ENCODE measurements at regions not wholly inside any gene's neighbourhood (a gene's known extent, or its start where the extent isn't known, plus 50 kb on each side); places are given as distances from the start of the nearest gene placed in this dataset.
"Not testable (repeated sequence)": the region's sequence is repeated elsewhere in the genome, so short reads cannot be mapped to it uniquely, and the experiment has no call there.

DNA sequence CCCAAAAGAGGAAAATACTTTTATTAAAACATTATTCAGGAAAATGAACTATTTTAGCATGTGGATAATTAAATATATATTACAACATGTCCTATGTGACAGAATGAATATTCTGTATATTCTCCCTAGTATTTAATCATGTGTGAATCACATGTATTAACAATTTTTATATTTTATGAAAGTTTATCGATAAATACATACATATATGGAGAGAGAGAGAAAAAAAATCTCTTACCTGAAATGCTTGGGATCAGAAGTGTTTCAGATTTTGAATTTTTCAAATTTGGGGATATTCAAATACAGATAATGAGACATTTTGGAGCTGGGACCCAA, 228.6 kb upstream of the RBBP8 start:
- TF ChIP-seq, protein P1, sequence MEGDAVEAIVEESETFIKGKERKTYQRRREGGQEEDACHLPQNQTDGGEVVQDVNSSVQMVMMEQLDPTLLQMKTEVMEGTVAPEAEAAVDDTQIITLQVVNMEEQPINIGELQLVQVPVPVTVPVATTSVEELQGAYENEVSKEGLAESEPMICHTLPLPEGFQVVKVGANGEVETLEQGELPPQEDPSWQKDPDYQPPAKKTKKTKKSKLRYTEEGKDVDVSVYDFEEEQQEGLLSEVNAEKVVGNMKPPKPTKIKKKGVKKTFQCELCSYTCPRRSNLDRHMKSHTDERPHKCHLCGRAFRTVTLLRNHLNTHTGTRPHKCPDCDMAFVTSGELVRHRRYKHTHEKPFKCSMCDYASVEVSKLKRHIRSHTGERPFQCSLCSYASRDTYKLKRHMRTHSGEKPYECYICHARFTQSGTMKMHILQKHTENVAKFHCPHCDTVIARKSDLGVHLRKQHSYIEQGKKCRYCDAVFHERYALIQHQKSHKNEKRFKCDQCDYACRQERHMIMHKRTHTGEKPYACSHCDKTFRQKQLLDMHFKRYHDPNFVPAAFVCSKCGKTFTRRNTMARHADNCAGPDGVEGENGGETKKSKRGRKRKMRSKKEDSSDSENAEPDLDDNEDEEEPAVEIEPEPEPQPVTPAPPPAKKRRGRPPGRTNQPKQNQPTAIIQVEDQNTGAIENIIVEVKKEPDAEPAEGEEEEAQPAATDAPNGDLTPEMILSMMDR (conservative IDR thresholded peaks at IDR 0.05; ENCODE audit: low read length): no peak
- no peak for TF ChIP-seq EZH2phosphoT487 (IDR thresholded peaks at IDR 0.05; ENCODE audit: borderline replicate concordance)
- no peak overlapping the region for H2AFZ ChIP-seq (ENCODE audit: low read length)
- H3K9ac ChIP-seq (ENCODE audit: low read depth, low read length, poor library complexity, severe bottlenecking): no peak overlapping the region

DNA sequence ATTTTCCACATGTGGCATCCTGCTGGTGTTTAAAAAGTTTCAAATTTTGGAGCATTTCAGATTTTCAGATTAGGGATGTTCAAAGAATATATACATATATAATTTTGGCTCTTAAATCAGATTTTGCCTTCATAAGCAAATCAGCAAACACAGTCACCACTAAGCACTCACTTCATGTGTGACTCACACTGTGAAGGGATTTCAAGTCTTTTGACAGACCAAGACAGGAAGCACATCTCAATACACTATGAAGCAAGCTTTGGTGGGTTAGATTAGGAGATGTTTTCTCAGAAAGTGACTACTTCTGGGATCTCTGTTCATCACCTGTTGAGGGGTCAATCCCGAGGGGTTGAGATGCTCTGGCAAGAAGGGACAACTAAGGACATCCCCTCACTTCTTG, 227.8 kb upstream of the RBBP8 start:
- no peaks in the 10 kb centered on the region for H3K9me2 ChIP-seq (replicated peaks; ENCODE audit: low read depth, low read length)
- H3K9ac ChIP-seq (ENCODE audit: low read depth, low read length, poor library complexity, severe bottlenecking): no peak overlapping the region
- no peaks in the 10 kb centered on the region for H3K36me3 ChIP-seq (ENCODE audit: insufficient read depth, low read length)
- no peak overlapping the region for H3K4me2 ChIP-seq (ENCODE audit: low read depth, low read length, poor library complexity, severe bottlenecking)
- no peak for TF ChIP-seq EZH2phosphoT487 (IDR thresholded peaks at IDR 0.05; ENCODE audit: borderline replicate concordance)
- TF ChIP-seq, protein P1 (conservative IDR thresholded peaks at IDR 0.05; ENCODE audit: low read length): no peak
- no peaks in the 10 kb centered on the region for H3K79me2 ChIP-seq (ENCODE audit: insufficient read depth, low read length)
- no peaks in the 10 kb centered on the region for H3K27me3 ChIP-seq (ENCODE audit: insufficient read depth, low read length, poor library complexity, severe bottlenecking)
- H3K4me3 ChIP-seq (ENCODE audit: low read length, poor library complexity, severe bottlenecking): no peak overlapping the region
- no peaks in the 10 kb centered on the region for H3K9me3 ChIP-seq (ENCODE audit: insufficient read depth, low read depth, low read length)
- H3K4me1 ChIP-seq (ENCODE audit: insufficient read depth, low read length, poor library complexity, severe bottlenecking): no peaks in the 10 kb centered on the region
- H2AFZ ChIP-seq (ENCODE audit: low read length): no peak overlapping the region
- no peaks in the 10 kb centered on the region for H3F3A ChIP-seq (ENCODE audit: low read depth)
- no peaks in the 10 kb centered on the region for H4K20me1 ChIP-seq (ENCODE audit: insufficient read depth, low read length, poor library complexity, severe bottlenecking)

More for the DNA sequence above, 228.6 kb upstream of the RBBP8 start:
- Histone ChIP-seq H3K79me2 (ENCODE audit: insufficient read depth, low read length) (no peaks in the 10 kb centered on the region), H3F3A (ENCODE audit: low read depth) (no peaks in the 10 kb centered on the region), H3K4me2 (ENCODE audit: low read depth, low read length, poor library complexity, severe bottlenecking) (no peak overlapping the region), H3K27me3 (ENCODE audit: insufficient read depth, low read length, poor library complexity, severe bottlenecking) (no peaks in the 10 kb centered on the region), H3K4me1 (ENCODE audit: insufficient read depth, low read length, poor library complexity, severe bottlenecking) (no peaks in the 10 kb centered on the region), H4K20me1 (ENCODE audit: insufficient read depth, low read length, poor library complexity, severe bottlenecking) (no peaks in the 10 kb centered on the region), H3K4me3 (ENCODE audit: low read length, poor library complexity, severe bottlenecking) (no peak overlapping the region), H3K9me2 (replicated peaks; ENCODE audit: low read depth, low read length) (no peaks in the 10 kb centered on the region), H3K36me3 (ENCODE audit: insufficient read depth, low read length) (no peaks in the 10 kb centered on the region), H3K9me3 (ENCODE audit: insufficient read depth, low read depth, low read length) (no peaks in the 10 kb centered on the region)

DNA sequence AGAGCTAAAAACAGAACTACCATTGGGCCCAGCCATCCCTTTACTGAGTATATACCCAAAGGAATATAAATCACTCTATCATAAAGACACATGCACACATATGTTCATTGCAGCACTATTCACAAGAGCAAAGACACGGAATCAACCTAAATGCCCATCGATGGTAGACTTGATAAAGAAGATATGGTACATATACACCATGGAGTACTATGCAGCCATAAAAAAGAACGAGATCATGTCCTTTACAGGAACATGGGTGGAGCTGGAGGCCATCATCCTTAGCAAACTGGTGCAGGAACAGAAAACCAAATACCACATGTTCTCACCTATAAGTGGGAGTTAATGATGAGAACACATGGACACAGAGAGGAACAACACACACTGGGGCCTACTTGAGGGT, 227.1 kb upstream of the RBBP8 start:
- not testable (repeated sequence) for H3K9ac ChIP-seq (ENCODE audit: low read depth, low read length, poor library complexity, severe bottlenecking); H3K4me3 ChIP-seq (ENCODE audit: low read length, poor library complexity, severe bottlenecking); H3K79me2 ChIP-seq (ENCODE audit: insufficient read depth, low read length); H3F3A ChIP-seq (ENCODE audit: low read depth); H4K20me1 ChIP-seq (ENCODE audit: insufficient read depth, low read length, poor library complexity, severe bottlenecking); H3K4me2 ChIP-seq (ENCODE audit: low read depth, low read length, poor library complexity, severe bottlenecking); H3K4me1 ChIP-seq (ENCODE audit: insufficient read depth, low read length, poor library complexity, severe bottlenecking); H3K9me3 ChIP-seq (ENCODE audit: insufficient read depth, low read depth, low read length); H2AFZ ChIP-seq (ENCODE audit: low read length); H3K27me3 ChIP-seq (ENCODE audit: insufficient read depth, low read length, poor library complexity, severe bottlenecking); H3K9me2 ChIP-seq (replicated peaks; ENCODE audit: low read depth, low read length); H3K36me3 ChIP-seq (ENCODE audit: insufficient read depth, low read length)

DNA sequence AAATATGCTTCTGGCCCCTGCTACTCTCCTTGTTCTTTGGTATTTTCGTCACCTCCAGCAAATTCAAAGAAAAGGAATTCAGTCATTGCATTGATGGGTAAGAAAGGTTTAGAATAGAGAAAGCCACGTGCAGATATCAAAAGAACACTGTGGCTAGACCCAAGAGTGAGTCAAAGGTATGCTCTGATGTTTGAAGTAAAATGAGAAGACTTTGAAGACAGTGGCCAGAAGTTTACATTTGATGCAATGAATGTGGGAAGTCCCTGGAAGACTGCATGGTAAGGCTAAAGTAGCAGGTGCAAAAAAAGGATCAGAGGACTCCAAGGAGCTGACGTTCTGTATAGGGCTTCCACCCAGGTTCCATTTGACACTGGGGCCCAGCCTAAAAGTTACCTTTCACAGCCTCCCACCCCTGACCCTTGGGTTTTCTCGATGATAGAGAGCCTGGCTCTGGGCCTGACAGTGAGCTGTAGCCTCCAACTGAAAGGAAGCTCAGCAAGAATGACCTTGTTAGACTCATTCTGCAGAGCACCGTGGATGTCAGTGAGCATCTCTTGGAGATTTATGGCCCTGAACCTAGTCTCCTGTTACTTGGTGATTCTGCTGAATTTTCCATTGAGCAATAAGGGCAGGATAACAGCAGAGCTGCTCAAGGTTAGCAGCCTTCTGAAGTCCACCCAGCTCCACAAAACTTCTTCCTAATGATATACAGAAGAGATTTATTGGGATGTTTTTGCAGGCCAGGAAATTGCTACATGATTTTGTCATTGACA, 223.7 kb upstream of the RBBP8 start:
- H3K4me1 ChIP-seq (ENCODE audit: insufficient read depth, low read length, poor library complexity, severe bottlenecking): no peaks in the 10 kb centered on the region
- H3K4me3 ChIP-seq (ENCODE audit: low read length, poor library complexity, severe bottlenecking): no peak overlapping the region
- no peaks in the 10 kb centered on the region for H4K20me1 ChIP-seq (ENCODE audit: insufficient read depth, low read length, poor library complexity, severe bottlenecking)
- H3K4me2 ChIP-seq (ENCODE audit: low read depth, low read length, poor library complexity, severe bottlenecking): no peak overlapping the region
- no peaks in the 10 kb centered on the region for H3F3A ChIP-seq (ENCODE audit: low read depth)
- H2AFZ ChIP-seq (ENCODE audit: low read length): no peak overlapping the region
- no peaks in the 10 kb centered on the region for H3K9me2 ChIP-seq (replicated peaks; ENCODE audit: low read depth, low read length)
- no peak overlapping the region for H3K9ac ChIP-seq (ENCODE audit: low read depth, low read length, poor library complexity, severe bottlenecking)
- no peaks in the 10 kb centered on the region for H3K27me3 ChIP-seq (ENCODE audit: insufficient read depth, low read length, poor library complexity, severe bottlenecking)
- H3K9me3 ChIP-seq (ENCODE audit: insufficient read depth, low read depth, low read length): no peaks in the 10 kb centered on the region
- H3K79me2 ChIP-seq (ENCODE audit: insufficient read depth, low read length): no peaks in the 10 kb centered on the region
- no peaks in the 10 kb centered on the region for H3K36me3 ChIP-seq (ENCODE audit: insufficient read depth, low read length)
- TF ChIP-seq, protein P1 (conservative IDR thresholded peaks at IDR 0.05; ENCODE audit: low read length): no peak
- no peak for TF ChIP-seq EZH2phosphoT487 (IDR thresholded peaks at IDR 0.05; ENCODE audit: borderline replicate concordance)
